Heart left ventricle (tissue), 13 donors: ENCODE measurements at regions not wholly inside any gene's neighbourhood (a gene's known extent, or its start where the extent isn't known, plus 50 kb on each side); places are given as distances from the start of the nearest gene placed in this dataset.

Experiments
- CTCF ChIP-seq, 12 donors: fragments of 200-600 bp; sonication (generic) in 4 of 12; IDR thresholded peaks; one replicate each; pipeline versions ENCODE4 v1.5.0 to v1.8.0; 2018 to 2022; ENCODE audit warnings: antibody characterized with exemption in 12 of 12, mild to moderate bottlenecking in 5 of 12
- POLR2A ChIP-seq, 2 donors: fragments of 450-650 bp; IDR thresholded peaks; one replicate each; pipeline ENCODE4 v1.6.1; 2017; ENCODE audit warnings: antibody characterized with exemption in 2 of 2, mild to moderate bottlenecking in 2 of 2, moderate library complexity in 2 of 2
- donor health status: ischemic (EF 13 %, LVEDD 7.1; RV severe dilation, severe dysfunction).
- donor health status: DM: no; HTN: yes; CAD: no.
- donor health status: DM: no; HTN: no; CAD: no.
- donor health status: ischemic (EF 25% LVEDD 6.9; RV normal size, moderate dysfunction).
- donor health status: ischemic (EF 25% LVEDD 5.7; RV mildly dilated, moderate dysfunction).
- donor health status: ischemic (EF 35%, LVEDD 5.7; RV mildly dilated, moderate dysfunction).
- donor health status: nonischemic (EF 11% LVEDD 7.7; RV severe dilation, severe dysfunction).
- donor health status: DM: yes; HTN: yes; CAD: no.
- donor health status: PGD.
- donor health status: ischemic (EF 29% LVEDD 5.4; RV normal size, mild dysfunction).
- donor health status: nonischemic (EF 23%, LVEDD 6.1; RV moderate dilation, normal function).

- TF ChIP-seq CTCF (IDR thresholded peaks at IDR 0.05), result no peak
- no peak for TF ChIP-seq POLR2A (IDR thresholded peaks at IDR 0.05)
These were observed 64.2 kb upstream of the SPDL1 start for GRCh38 chr5:169519358-169519757.
